Calu3 (cell line): ENCODE measurements at regions not wholly inside any gene's neighbourhood (a gene's known extent, or its start where the extent isn't known, plus 50 kb on each side); places are given as distances from the start of the nearest gene placed in this dataset.

ENCODE experiments used
- BruUV-seq: library from RNA; stranded (reverse); fragments of 400-500 nt; replicated peaks from 2 replicates; lab custom pipeline; 2021; lab: Mats Ljungman, UMichigan
- CTCF ChIA-PET: fragments of 300-600 bp; sonication (Branson Sonifier 250); formaldehyde crosslinking; loops from one replicate; lab custom pipeline; 2022; ENCODE audit warnings: antibody characterized with exemption; lab: Charles Lee
- DNase-seq: peaks from one replicate; pipeline ENCODE4 v3.0.0; 2022
- H3K27ac Mint-ChIP-seq: one replicate; pipeline ENCODE4 v1.8.0; 2022; ENCODE audit warnings: mixed read lengths; ENCODE audit not compliant: unreplicated experiment
- H3K27me3 Mint-ChIP-seq: one replicate; pipeline ENCODE4 v1.8.0; 2022; ENCODE audit warnings: mixed read lengths; ENCODE audit not compliant: unreplicated experiment
- H3K36me3 Mint-ChIP-seq: one replicate; pipeline ENCODE4 v1.8.0; 2022; ENCODE audit warnings: mild to moderate bottlenecking, moderate library complexity, mixed read lengths; ENCODE audit not compliant: insufficient read depth, unreplicated experiment
- H3K4me1 Mint-ChIP-seq: one replicate; pipeline ENCODE4 v1.8.0; 2022; ENCODE audit warnings: mild to moderate bottlenecking, low read depth, mixed read lengths; ENCODE audit not compliant: unreplicated experiment
- H3K4me3 Mint-ChIP-seq: one replicate; pipeline ENCODE4 v1.8.0; 2022; ENCODE audit warnings: mild to moderate bottlenecking, low read depth, moderate library complexity, mixed read lengths; ENCODE audit not compliant: unreplicated experiment
- H3K9me3 Mint-ChIP-seq: one replicate; pipeline ENCODE4 v1.8.0; 2022; ENCODE audit warnings: low read depth, mixed read lengths; ENCODE audit not compliant: unreplicated experiment
- CTCF ChIP-seq: fragments of 200-600 bp; IDR thresholded peaks from one replicate; pipeline ENCODE4 v1.8.0; 2022; ENCODE audit warnings: antibody characterized with exemption; ENCODE audit not compliant: unreplicated experiment
- intact Hi-C: fragments of 100-400 bp; cut with micrococcal nuclease; formaldehyde crosslinking; loops from one replicate; pipeline ENCODE4 v1.10.0; 2022; ENCODE audit not compliant: unreplicated experiment

DNA sequence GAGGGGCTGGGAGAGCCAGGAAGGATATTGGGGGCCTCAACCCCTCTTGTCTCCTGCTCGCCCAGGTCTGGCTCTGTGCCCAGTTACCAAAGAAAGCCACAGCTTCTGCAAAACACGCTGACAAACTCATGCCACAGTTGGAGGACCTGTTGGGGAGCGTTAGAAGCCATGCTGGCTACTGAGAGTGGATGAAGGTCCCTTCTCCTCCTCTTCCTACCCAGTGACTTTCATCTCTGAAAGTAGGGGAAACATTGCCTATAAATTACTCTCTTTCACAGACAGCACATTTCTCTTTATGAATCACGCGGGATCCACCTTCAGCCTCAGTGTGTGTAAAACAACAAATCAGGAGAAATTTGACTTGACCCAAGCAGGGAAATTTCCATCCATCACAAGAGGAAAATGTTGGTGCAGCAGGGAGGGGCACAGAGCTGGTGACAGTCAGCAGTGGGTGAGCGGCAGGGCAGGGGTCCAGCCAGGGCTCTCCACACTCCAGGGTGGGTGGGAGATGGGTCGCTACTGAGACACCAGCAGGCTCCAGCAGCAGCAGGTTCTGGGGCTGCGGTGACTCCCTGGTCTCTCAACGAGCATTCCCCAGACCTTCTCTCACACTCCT is 181.9 kb downstream of the FGF18 start:
- H3K36me3 Mint-ChIP-seq, result no peaks in the 10 kb centered on the region
- BruUV-seq, result no TSS peak
- DNase-seq, result no peak
- H3K27me3 Mint-ChIP-seq, result peaks cover 84% of the 10 kb centered on the region
- CTCF ChIA-PET, result interaction anchor here (1.0 kb wide), 1 partner anchor 22 kb away, joined by 3 read pairs; no protein-coding TSS in a partner anchor
- no peak overlapping the region for H3K4me3 Mint-ChIP-seq
- peaks cover 7% of the 10 kb centered on the region for H3K9me3 Mint-ChIP-seq
- no peak for TF ChIP-seq CTCF
- peaks cover 12% of the 10 kb centered on the region for H3K4me1 Mint-ChIP-seq
- intact Hi-C loops, result loop anchor here (10.0 kb wide), 1 partner anchor 187 kb away; the partner anchor contains the start of gene FGF18
- H3K27ac Mint-ChIP-seq, result no peak overlapping the region

- Mint-ChIP-seq H3K27me3 (peaks cover 67% of the 10 kb centered on the region), H3K4me3 (no peak overlapping the region), H3K4me1 (peaks cover 7% of the 10 kb centered on the region), H3K36me3 (no peaks in the 10 kb centered on the region), H3K27ac (no peak overlapping the region), H3K9me3 (peaks cover 12% of the 10 kb centered on the region)
- intact Hi-C loops, result loop anchor here (10.0 kb wide), 1 partner anchor 189 kb away; the partner anchor contains the start of gene FGF18
- no peak for DNase-seq
- TF ChIP-seq CTCF, result no peak
- CTCF ChIA-PET, result no interaction called here
- no TSS peak for BruUV-seq
These were observed 182.0 kb upstream of the SMIM23 start for GRCh38 chr5:171603591-171603990.

GRCh38 chr5:171604195-171604594 is 181.4 kb upstream of the SMIM23 start:
- Mint-ChIP-seq H3K4me1 (peaks cover 7% of the 10 kb centered on the region), H3K27ac (no peak overlapping the region), H3K9me3 (peaks cover 12% of the 10 kb centered on the region), H3K27me3 (peaks cover 67% of the 10 kb centered on the region), H3K36me3 (no peaks in the 10 kb centered on the region), H3K4me3 (no peak overlapping the region)
- intact Hi-C loops, result loop anchor here (10.0 kb wide), 1 partner anchor 189 kb away; the partner anchor contains the start of gene FGF18
- BruUV-seq, result no TSS peak
- no peak for TF ChIP-seq CTCF
- CTCF ChIA-PET, result no interaction called here
- DNase-seq, result no peak

DNA sequence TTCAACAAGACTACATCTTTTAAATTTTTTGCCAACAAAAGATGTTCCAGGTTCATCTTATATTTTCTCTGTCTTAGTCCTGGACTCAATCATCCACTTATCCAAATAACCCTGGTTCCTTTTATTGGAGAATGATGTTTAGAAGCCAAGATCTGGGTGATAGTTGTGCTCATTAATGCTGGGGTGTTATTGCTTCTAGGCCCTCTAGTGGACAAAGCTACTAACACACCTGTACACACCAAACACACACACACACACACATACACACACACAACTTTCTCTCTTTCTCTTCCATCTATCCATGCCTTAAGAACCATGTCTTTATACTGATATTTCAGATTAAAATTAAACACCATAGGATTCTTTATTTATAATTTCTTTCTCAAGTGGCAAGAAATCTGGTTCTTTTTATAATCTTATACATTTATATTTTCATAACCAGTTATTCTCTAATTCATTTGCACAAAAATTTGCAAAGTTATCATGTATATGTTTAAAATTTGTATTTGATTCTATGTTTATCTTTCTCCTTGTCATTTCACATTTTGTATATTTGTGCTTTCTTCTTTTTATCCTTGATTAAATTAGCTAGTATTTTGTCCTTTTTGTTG is 179.1 kb upstream of the SMIM23 start:
- H3K4me1 Mint-ChIP-seq, result no peaks in the 10 kb centered on the region
- DNase-seq, result no peak
- no peak overlapping the region for H3K27ac Mint-ChIP-seq
- no peak overlapping the region for H3K4me3 Mint-ChIP-seq
- peak; percentile 29 for TF ChIP-seq CTCF
- CTCF ChIA-PET, result no interaction called here
- no peaks in the 10 kb centered on the region for H3K36me3 Mint-ChIP-seq
- H3K9me3 Mint-ChIP-seq, result peaks cover 15% of the 10 kb centered on the region
- BruUV-seq, result no TSS peak
- intact Hi-C loops, result loop anchor here (10.0 kb wide), 1 partner anchor 192 kb away; the partner anchor contains the start of gene FGF18
- H3K27me3 Mint-ChIP-seq, result peaks cover 67% of the 10 kb centered on the region
